ENCODE measurements at regions not wholly inside any gene's neighbourhood (a gene's known extent, or its start where the extent isn't known, plus 50 kb on each side); places are given as distances from the start of the nearest gene placed in this dataset.

DNA sequence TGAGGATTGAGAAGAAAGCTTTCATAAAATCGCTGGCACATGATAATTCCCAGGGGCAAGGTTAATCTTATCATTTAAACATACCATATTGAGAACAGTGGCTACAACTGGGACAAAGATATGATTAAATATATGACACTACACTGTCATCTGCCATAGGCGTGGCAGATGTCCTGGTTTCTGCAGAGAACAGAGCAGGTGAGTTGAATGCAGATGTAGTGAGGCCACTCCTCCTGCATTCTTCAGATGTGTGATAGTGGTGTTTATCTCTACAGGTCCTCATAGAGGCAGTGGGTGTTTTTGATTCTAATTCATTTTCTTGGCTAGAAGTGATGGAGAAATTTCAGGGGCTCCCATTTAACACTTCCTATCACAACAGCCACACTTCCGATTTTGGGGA is 237.0 kb upstream of the CDH9 start:
- Histone ChIP-seq H3K27me3 (ENCODE audit: insufficient read depth, poor library complexity, severe bottlenecking) (no peaks in the 10 kb centered on the region), H3K4me3 (replicated peaks; ENCODE audit: insufficient read depth, low read length) (no peak overlapping the region), H3K27ac (replicated peaks) (no peak overlapping the region)
- TF ChIP-seq GABPA (IDR thresholded peaks at IDR 0.05; ENCODE audit: low read depth) (no peak), SPI1 (IDR thresholded peaks at IDR 0.05; ENCODE audit: borderline replicate concordance, low read depth) (no peak), POLR2AphosphoS5 (IDR thresholded peaks at IDR 0.05; ENCODE audit: low read depth) (no peak)
- TF ChIP-seq, protein P1, sequence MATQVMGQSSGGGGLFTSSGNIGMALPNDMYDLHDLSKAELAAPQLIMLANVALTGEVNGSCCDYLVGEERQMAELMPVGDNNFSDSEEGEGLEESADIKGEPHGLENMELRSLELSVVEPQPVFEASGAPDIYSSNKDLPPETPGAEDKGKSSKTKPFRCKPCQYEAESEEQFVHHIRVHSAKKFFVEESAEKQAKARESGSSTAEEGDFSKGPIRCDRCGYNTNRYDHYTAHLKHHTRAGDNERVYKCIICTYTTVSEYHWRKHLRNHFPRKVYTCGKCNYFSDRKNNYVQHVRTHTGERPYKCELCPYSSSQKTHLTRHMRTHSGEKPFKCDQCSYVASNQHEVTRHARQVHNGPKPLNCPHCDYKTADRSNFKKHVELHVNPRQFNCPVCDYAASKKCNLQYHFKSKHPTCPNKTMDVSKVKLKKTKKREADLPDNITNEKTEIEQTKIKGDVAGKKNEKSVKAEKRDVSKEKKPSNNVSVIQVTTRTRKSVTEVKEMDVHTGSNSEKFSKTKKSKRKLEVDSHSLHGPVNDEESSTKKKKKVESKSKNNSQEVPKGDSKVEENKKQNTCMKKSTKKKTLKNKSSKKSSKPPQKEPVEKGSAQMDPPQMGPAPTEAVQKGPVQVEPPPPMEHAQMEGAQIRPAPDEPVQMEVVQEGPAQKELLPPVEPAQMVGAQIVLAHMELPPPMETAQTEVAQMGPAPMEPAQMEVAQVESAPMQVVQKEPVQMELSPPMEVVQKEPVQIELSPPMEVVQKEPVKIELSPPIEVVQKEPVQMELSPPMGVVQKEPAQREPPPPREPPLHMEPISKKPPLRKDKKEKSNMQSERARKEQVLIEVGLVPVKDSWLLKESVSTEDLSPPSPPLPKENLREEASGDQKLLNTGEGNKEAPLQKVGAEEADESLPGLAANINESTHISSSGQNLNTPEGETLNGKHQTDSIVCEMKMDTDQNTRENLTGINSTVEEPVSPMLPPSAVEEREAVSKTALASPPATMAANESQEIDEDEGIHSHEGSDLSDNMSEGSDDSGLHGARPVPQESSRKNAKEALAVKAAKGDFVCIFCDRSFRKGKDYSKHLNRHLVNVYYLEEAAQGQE (IDR thresholded peaks at IDR 0.05; ENCODE audit: insufficient replicate concordance, low read depth), result no peak
- TF ChIP-seq, protein P2, sequence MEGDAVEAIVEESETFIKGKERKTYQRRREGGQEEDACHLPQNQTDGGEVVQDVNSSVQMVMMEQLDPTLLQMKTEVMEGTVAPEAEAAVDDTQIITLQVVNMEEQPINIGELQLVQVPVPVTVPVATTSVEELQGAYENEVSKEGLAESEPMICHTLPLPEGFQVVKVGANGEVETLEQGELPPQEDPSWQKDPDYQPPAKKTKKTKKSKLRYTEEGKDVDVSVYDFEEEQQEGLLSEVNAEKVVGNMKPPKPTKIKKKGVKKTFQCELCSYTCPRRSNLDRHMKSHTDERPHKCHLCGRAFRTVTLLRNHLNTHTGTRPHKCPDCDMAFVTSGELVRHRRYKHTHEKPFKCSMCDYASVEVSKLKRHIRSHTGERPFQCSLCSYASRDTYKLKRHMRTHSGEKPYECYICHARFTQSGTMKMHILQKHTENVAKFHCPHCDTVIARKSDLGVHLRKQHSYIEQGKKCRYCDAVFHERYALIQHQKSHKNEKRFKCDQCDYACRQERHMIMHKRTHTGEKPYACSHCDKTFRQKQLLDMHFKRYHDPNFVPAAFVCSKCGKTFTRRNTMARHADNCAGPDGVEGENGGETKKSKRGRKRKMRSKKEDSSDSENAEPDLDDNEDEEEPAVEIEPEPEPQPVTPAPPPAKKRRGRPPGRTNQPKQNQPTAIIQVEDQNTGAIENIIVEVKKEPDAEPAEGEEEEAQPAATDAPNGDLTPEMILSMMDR (IDR thresholded peaks at IDR 0.05; ENCODE audit: insufficient read depth, low read length), result no peak
- DNase-seq (ENCODE audit: low read depth in 1 of 2, low spot score in 1 of 2), result no peak

DNA sequence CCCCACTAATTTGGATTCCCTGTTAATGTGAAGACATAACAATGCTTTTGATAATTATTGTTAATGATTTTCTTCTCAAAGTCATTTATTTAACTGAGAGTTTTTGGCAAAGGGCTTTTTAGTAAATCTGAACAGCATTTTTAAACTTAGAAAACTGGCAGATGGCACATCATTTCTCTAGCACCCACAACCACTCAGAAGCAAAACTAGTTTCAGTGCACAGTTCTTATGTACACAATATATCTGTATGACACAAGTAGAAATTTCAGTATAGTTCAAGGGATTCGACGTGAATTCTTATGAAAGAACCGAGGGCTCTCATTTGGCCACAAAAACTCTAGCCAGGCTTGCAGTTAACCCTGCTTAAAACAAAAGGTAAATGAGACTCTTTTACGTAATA is 231.4 kb upstream of the CDH9 start:
- Histone ChIP-seq H3K27ac (replicated peaks) (no peak overlapping the region), H3K4me3 (replicated peaks; ENCODE audit: insufficient read depth, low read length) (no peak overlapping the region), H3K27me3 (ENCODE audit: insufficient read depth, poor library complexity, severe bottlenecking) (no peaks in the 10 kb centered on the region)
- TF ChIP-seq POLR2AphosphoS5 (IDR thresholded peaks at IDR 0.05; ENCODE audit: low read depth) (no peak), GABPA (IDR thresholded peaks at IDR 0.05; ENCODE audit: low read depth) (no peak), SPI1 (IDR thresholded peaks at IDR 0.05; ENCODE audit: borderline replicate concordance, low read depth) (no peak)
- TF ChIP-seq, protein P2 (IDR thresholded peaks at IDR 0.05; ENCODE audit: insufficient read depth, low read length), result no peak
- TF ChIP-seq, protein P1 (IDR thresholded peaks at IDR 0.05; ENCODE audit: insufficient replicate concordance, low read depth), result no peak
- DNase-seq (ENCODE audit: low read depth in 1 of 2, low spot score in 1 of 2), result no peak

DNA sequence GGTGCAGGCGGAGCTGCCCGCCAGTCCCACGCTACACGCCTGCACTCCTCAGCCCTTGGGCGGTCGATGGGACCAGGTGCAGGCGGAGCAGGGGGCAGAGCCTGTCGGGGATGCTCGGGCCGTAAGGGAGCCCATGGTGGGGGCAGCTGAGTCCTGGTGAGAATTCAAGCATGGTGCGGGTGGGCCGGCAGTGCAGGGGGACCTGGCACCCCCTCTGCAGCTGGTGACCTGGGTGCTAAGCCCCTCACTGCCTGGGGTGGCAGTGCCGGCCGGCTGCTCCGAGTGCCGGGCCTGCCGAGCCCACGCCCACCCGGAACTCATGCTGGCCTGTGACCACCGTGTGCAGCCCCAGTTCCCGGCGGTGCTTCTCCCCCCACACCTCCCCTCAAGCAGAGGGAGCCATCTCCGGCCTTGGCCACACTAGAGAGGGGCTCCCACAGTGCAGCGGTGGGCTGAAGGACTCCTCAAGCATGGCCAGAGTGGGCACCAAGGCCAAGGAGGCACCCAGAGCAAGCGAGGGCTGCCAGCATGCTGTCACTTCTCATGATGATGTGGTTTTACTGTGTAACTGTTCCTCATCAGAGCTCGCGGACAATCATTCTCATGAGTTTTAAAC is 228.9 kb upstream of the CDH9 start:
- DNase-seq (ENCODE audit: low read depth in 1 of 2, low spot score in 1 of 2), result no peak
- H3K4me3 ChIP-seq (replicated peaks; ENCODE audit: insufficient read depth, low read length), result no peak overlapping the region
- TF ChIP-seq GABPA (IDR thresholded peaks at IDR 0.05; ENCODE audit: low read depth) (no peak), SPI1 (IDR thresholded peaks at IDR 0.05; ENCODE audit: borderline replicate concordance, low read depth) (no peak), POLR2AphosphoS5 (IDR thresholded peaks at IDR 0.05; ENCODE audit: low read depth) (no peak)
- TF ChIP-seq, protein P2 (IDR thresholded peaks at IDR 0.05; ENCODE audit: insufficient read depth, low read length), result no peak
- TF ChIP-seq, protein P1 (IDR thresholded peaks at IDR 0.05; ENCODE audit: insufficient replicate concordance, low read depth), result no peak
- no peaks in the 10 kb centered on the region for H3K27me3 ChIP-seq (ENCODE audit: insufficient read depth, poor library complexity, severe bottlenecking)
- no peak overlapping the region for H3K27ac ChIP-seq (replicated peaks)

All from HL-60 (cell line).